GM18868 (cell line): ENCODE measurements at regions not wholly inside any gene's neighbourhood (a gene's known extent, or its start where the extent isn't known, plus 50 kb on each side); places are given as distances from the start of the nearest gene placed in this dataset.

Experiments
- ATAC-seq: cut with Tn5 transposase; IDR thresholded peaks from one replicate; pipeline ENCODE4 v1.9.1; 2021; ENCODE audit warnings: mild to moderate bottlenecking, moderate library complexity; ENCODE audit not compliant: unreplicated experiment

- ATAC-seq = no peak
These were observed 163.2 kb upstream of the MYCN start for GRCh38 chr2:15776992-15777702.

DNA sequence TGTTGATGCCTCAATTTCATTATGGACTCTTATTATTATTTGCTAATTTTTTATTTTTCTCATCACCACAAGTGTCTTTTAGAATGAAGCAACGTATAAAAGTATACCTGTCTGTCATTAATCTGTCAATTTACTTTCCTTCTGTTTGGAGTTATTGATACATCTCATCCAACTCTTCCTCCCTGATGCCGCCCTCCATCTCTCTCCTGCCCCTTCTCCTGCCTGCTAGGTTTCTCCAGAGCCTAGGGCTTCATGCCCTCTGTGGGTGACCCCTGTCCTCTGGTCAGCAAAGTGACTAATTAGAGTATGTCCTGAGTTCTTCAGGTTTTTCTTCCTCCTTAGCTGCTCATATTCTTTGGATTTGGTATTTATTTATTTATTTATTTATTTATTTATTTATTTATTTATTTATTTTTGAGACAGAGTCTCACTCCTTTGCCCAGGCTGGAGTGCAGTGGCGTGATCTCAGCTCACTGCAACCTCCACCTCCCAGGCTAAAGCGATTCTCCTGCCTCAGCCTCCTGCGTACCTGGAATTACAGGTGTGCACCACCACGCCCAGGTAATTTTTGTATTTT lies 162.5 kb upstream of the MYCN start:
- no peak for ATAC-seq

DNA sequence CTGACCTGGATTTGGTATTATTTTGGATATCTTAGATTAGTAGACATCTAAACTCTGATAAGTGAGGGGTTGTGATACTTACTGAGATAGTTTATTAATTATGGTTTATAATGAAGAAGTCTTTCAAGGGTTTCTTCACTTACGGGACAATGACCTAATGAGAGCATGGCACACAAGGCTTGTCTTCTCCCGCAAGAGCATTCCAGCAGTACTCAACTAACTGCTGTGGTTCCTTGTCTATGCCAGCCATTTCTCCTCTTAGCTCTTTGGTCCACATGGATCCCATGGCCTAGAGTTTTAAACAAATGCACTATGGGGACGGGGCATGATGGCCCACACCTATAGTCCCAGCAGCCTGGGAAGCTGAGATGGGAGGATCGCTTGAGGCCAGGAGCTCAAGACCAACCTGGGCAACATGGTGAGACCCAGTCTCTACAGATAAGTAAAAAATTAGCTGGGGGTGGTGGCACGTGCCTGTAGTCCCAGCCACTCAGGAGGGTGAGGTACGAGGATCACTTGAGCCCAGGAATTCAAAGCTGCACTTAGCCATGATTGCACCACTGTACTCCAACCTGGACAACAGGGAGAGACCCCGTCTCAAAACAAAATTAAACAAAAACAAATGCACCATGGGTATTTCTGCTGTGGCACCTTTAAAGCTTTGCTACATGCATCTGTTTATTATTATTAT lies 161.7 kb upstream of the MYCN start:
- ATAC-seq = no peak

GRCh38 chr2:15779381-15780041 lies 160.8 kb upstream of the MYCN start:
- ATAC-seq = no peak

DNA sequence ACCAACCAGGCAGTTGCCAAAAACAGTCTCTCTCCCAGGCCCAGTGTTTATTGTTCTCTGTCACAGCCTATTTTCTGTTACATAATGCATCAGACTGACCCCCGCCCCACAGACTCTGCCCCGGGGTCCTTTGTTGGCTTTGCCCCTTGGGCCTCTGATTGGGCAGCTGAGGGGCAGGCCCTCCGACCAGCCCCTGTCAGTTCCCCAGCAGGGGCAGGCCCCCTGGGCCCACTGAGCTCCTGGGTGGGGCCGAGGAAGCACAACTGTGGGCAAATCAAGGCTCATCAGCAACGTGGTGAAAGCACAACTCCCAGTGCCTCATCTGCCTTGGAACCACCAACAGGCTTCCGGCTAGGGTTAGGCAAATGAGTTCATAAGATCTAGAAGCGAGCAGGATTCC lies 160.1 kb upstream of the MYCN start:
- no peak for ATAC-seq

DNA sequence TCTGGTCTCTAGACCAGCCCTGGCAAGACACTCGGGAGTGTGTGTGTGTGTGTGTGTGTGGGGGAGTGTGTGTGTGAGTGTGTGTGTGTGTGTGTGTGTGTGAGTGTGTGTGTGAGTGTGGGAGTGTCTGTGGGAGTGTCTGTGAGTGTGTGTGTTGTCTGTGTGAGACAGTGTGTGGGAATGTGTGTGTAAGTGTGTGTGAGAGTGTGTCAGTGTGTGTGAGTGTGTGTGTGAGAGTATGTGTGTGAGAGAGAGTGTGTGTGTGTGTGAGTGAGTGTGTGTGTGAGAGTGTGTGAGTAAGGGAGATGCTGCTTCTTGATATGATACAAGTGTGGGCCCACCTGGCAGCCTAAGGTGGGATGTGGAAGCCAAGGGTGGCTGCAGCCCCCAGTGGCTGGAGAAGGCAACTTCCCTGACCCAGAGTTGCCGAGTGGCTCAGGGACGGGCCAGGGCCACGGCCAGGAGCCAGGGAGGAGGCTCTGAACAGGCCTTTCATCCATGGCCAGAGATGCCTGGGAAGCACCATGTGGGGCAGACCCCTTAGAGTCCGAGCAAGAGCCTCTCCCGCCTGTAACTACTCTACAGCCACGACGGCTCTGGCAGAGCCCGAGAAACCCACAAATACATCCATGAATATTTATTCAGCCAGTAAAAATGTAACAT lies 159.3 kb upstream of the MYCN start:
- ATAC-seq = no peak

DNA sequence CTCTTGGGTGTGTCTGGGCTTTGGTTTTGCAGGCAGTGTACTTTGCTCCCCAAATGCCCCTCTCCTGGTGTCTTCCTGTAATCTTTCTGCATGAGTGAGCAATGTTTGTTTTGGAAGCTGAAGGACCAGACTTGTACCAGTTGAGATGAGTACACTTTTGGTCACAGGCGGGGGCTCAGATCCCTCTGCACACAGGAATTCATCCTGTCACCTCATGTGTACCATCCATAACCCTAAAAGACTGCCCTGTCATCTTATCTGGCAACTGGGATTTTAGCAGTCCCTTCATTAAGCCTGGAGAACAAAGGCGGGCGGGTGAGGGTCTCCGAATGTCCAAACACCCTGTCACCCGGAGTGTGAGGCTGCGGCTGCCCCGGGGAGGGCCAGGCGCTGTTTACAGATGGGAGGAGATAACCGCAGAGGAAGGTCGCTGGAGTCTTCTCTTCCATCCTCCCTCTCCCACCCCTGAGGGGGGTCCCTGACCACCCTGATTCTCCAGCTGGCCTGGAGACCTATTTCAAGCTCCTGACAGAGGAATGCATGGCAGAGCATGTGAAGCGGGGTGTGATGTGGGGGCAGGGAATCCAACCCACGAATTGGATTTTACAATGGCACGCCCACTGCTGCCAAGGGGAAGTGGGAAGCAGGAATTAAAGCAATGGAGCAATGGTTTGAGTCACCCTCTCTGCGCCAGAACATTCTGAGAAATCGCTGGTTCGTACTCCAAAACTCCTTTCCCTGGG lies 158.2 kb upstream of the MYCN start:
- ATAC-seq = no peak

GRCh38 chr2:15782769-15783294 lies 157.5 kb upstream of the MYCN start:
- ATAC-seq = no peak

DNA sequence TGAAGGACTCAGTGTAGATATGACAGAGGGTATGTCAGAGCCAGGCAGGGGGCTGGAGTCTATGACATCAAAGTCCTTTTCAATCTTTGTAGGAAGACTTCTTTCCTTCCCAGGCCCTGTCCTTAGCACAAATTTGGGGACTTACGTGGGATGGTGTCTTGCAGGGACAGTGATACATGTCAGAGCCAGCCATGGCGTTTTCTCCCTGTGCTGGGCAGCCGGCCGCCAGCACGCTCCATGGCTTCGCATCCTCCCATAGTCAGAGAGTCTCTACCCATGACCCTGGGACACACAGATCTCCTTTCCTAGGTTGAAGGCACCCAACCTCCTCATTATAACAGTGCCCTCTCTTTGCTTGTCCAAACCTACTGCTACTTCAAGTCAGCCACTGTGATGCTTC lies 156.9 kb upstream of the MYCN start:
- no peak for ATAC-seq

DNA sequence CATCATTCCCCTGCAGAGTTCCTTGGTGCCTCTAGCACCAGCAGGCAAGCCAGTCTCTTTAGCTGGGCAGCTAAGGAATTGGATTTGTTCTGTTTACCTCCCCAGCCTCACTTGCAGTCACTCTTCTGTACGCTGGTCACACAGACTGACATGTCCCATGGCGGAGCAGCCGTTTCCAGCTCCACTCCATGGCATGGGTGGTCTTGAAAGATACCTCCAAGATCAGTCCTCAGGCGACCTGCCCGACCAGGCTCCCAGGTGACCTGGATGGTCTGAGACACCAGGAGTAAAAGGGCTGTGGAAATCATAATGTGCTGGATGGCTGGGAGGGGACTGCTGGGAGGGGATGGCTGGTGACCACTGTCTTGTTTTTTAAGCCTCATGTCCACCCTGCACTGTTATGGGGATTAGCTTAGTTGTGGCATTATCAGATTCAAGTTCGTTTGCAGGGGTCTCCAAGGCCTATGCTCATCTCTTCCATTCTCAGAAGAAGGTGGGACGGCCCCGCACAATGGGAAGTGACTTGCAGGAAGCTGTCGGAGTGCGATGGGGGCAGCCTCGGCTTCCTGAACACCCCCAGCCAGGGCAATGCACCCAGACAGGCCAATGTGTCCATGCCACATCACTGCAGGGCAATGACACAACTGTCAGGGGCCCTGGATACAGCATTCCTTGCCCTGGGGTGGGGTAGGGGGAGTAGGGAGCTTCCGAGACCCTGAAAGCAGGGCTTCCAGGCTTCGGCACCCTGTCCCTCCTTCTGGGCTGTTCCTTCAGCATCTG lies 156.1 kb upstream of the MYCN start:
- no peak for ATAC-seq

DNA sequence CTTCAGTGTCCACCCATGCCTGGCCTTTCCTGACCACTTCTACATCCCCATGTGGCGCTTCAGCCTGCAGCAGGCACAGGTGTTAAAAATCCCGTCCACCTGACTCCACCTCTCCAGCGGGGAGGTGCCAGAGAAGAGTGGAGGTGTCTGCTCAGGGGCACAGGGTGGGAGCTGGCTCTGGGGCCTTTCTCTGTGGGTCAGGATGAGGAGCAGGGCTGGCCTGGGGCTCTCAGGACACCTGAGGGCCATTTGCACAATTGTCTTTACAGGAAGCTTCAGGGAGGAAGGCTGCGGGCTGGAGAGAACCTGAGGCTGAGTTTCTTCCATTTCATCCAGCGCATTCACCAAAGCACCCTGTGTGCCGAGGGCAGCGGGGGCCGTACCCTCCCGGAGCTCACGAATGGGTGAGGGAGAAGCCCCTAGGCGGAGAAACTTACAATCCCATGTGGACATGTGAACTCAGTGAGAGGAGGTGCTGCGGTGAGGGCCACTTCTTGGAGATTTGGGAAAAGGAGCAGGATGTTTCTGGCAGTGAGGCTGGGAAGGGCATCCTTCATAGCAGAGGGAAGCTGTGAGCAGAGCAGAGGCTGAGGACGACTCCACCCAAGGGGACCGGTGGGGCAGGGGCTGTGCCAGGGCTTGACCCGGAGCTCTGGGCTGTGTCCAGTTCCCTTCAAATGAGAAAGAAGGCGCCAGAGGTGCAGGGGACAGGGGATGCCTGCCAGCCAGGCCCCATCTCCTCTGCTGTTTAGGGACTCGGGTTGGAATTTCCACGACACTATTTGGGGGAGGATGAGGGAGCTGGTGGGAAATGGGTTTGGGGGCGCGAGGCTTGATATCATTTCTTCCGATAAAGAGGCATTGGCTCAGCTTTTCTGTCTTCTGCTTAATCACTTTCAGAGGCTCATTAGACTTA lies 155.2 kb upstream of the MYCN start:
- ATAC-seq = no peak

DNA sequence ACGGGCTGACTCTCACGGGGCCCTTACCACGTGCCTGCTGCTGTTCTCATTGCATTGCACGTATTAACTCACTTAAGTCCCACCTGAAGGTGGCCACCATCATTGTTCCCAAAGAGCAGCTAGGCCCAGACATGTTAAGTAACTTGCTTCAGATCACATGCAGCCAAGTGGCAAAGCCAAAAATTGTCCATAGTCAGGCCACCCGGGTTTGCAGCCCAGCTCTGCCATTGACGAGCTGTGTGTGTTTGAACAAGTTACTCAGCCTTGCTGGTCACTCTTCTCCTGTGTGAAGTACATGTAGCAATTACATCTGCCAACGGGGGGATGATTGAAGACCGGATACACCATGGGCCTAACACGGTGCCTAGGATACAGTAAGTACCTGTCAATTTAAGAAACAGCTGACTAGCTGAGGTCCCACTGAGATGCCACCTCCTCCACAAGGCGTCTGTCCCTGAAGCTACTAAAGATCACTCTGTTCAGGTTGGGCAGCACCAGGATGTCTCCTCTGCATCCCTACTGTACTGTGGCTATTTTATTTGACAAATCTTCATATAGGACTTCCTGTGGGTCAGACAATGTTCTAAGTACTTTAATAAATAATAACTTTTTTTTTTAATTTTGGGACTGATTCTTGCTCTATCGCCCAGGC lies 154.2 kb upstream of the MYCN start:
- no peak for ATAC-seq

- no peak for ATAC-seq
These were observed 153.4 kb upstream of the MYCN start for GRCh38 chr2:15786901-15787300.

GRCh38 chr2:15787535-15788454 lies 152.6 kb upstream of the MYCN start:
- ATAC-seq = no peak

GRCh38 chr2:15788455-15788829 lies 151.9 kb upstream of the MYCN start:
- ATAC-seq = no peak

GRCh38 chr2:15788830-15789229 lies 151.5 kb upstream of the MYCN start:
- ATAC-seq = no peak
